GM21576 (cell line): ENCODE measurements at regions not wholly inside any gene's neighbourhood (a gene's known extent, or its start where the extent isn't known, plus 50 kb on each side); places are given as distances from the start of the nearest gene placed in this dataset.
"Not testable (repeated sequence)": the region's sequence is repeated elsewhere in the genome, so short reads cannot be mapped to it uniquely, and the experiment has no call there.

Experiments
- ATAC-seq: cut with Tn5 transposase; IDR thresholded peaks from one replicate; pipeline ENCODE4 v1.9.1; 2021; ENCODE audit warnings: mild to moderate bottlenecking, moderate library complexity; ENCODE audit not compliant: unreplicated experiment

GRCh38 chr17:21550031-21550430 is 142.3 kb upstream of the KCNJ18 start:
- not testable (repeated sequence) for ATAC-seq

GRCh38 chr17:21551081-21551881 is 141.0 kb upstream of the KCNJ18 start:
- peak; percentile 64 for ATAC-seq

- ATAC-seq, result not testable (repeated sequence)
Observed at GRCh38 chr17:21558921-21559320, 133.4 kb upstream of the KCNJ18 start.

- no peak for ATAC-seq
Observed at GRCh38 chr17:21564262-21564661, 128.1 kb upstream of the KCNJ18 start.

GRCh38 chr17:21564757-21565156 is 127.6 kb upstream of the KCNJ18 start:
- ATAC-seq, result not testable (repeated sequence)

- not testable (repeated sequence) for ATAC-seq
Observed at GRCh38 chr17:21570427-21570826, 121.9 kb upstream of the KCNJ18 start.

- ATAC-seq, result not testable (repeated sequence)
Observed at GRCh38 chr17:21572148-21572547, 120.2 kb upstream of the KCNJ18 start.

GRCh38 chr17:21573271-21573960 is 118.9 kb upstream of the KCNJ18 start:
- not testable (repeated sequence) for ATAC-seq

GRCh38 chr17:21573961-21574610 is 118.2 kb upstream of the KCNJ18 start:
- no peak for ATAC-seq

- ATAC-seq, result not testable (repeated sequence)
Observed at GRCh38 chr17:21574611-21575255, 117.6 kb upstream of the KCNJ18 start.

GRCh38 chr17:21578783-21579182 is 113.5 kb upstream of the KCNJ18 start:
- ATAC-seq, result not testable (repeated sequence)

GRCh38 chr17:21592774-21593173 is 99.5 kb upstream of the KCNJ18 start:
- no peak for ATAC-seq

- not testable (repeated sequence) for ATAC-seq
Observed at GRCh38 chr17:21593452-21594105, 98.7 kb upstream of the KCNJ18 start.

- no peak for ATAC-seq
Observed at GRCh38 chr17:21595086-21595485, 97.2 kb upstream of the KCNJ18 start.

GRCh38 chr17:21602176-21602575 is 90.1 kb upstream of the KCNJ18 start:
- ATAC-seq, result no peak

- not testable (repeated sequence) for ATAC-seq
Observed at GRCh38 chr17:21603292-21603691, 89.0 kb upstream of the KCNJ18 start.

GRCh38 chr17:21611443-21611842 is 80.9 kb upstream of the KCNJ18 start:
- not testable (repeated sequence) for ATAC-seq

- ATAC-seq, result not testable (repeated sequence)
Observed at GRCh38 chr17:21612123-21613070, 79.9 kb upstream of the KCNJ18 start.

GRCh38 chr17:21613071-21613429 is 79.3 kb upstream of the KCNJ18 start:
- no peak for ATAC-seq
